22Rv1 (cell line): ENCODE measurements at regions not wholly inside any gene's neighbourhood (a gene's known extent, or its start where the extent isn't known, plus 50 kb on each side); places are given as distances from the start of the nearest gene placed in this dataset.

Experiments used
- H3K27ac ChIP-seq: fragments of 450-650 bp; 2 replicates; pipeline ENCODE4 v1.5.1; 2017
- ZFX ChIP-seq: fragments of 450-650 bp; IDR thresholded peaks from 2 replicates; pipeline ENCODE4 v1.6.1; 2017; ENCODE audit warnings: antibody characterized with exemption, borderline replicate concordance
- TF ChIP-seq, protein P1 (sequence below): fragments of 450-650 bp; IDR thresholded peaks from 2 replicates; pipeline ENCODE4 v1.5.1; 2017; ENCODE audit warnings: mild to moderate bottlenecking

DNA sequence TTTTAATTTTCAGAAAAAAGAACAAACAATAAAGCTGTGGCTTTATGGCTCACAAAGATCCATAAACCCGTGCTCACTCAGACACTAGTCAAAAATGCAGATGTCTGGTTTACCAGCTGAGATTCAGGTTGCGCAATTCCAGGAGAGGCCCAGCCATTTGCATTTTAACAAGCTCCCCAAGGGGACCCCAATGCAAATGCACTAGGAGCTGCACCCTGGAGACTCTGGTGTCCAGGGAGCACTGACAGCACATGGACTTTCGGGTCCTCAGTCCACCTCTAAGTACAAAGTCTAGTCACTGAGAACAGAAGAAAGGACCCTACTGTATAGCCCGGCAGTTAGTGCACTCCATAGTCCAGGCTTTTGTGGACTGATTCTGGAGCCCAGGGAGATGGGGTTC is 326.3 kb downstream of the MAF start:
- TF ChIP-seq ZFX, result no peak
- TF ChIP-seq, protein P1, sequence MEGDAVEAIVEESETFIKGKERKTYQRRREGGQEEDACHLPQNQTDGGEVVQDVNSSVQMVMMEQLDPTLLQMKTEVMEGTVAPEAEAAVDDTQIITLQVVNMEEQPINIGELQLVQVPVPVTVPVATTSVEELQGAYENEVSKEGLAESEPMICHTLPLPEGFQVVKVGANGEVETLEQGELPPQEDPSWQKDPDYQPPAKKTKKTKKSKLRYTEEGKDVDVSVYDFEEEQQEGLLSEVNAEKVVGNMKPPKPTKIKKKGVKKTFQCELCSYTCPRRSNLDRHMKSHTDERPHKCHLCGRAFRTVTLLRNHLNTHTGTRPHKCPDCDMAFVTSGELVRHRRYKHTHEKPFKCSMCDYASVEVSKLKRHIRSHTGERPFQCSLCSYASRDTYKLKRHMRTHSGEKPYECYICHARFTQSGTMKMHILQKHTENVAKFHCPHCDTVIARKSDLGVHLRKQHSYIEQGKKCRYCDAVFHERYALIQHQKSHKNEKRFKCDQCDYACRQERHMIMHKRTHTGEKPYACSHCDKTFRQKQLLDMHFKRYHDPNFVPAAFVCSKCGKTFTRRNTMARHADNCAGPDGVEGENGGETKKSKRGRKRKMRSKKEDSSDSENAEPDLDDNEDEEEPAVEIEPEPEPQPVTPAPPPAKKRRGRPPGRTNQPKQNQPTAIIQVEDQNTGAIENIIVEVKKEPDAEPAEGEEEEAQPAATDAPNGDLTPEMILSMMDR, result no peak
- H3K27ac ChIP-seq, result no peak overlapping the region

DNA sequence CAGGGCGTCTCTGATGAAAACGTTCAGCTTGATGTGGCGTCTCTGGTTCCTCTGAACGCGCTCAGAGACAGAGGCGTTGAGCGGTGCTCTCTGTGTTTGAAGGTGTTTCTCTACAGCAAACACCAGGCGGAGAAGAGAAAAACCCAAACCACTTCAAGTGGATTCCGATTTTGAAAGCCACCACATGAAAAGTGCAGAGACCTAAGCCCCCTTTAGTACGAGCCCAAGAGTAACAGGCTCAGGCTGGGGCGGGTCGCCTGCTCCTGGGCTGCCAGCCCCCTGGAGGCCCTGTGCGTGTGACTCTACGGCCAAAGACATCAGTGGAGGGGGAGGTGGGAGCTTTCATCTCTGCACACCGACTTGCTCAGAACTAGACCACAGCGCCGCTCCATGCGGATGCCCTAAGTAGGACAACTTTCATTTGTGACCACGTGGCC is 328.4 kb downstream of the MAF start:
- H3K27ac ChIP-seq, result no peak overlapping the region

DNA sequence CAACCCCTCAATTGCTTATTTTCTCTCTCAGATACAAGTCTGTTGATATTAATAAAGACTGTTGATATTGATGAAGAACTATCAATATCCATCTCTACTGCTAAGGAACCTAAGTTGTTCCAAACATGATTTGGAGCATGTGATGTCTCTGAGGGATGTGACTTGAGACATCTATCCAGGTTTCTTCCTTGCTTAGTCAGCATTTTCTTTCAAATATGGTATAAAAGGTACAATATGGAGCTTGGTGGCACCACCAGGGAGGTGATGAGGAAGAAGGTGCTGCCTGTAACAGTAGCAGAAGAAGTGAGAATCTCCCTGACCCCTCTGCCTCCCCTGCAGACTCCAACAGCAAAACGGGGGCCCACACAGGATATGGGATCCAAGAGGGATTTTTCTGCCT is 329.0 kb downstream of the MAF start:
- TF ChIP-seq, protein P1, result no peak
- no peak for TF ChIP-seq ZFX
- no peak overlapping the region for H3K27ac ChIP-seq

More for the DNA sequence above, 328.4 kb downstream of the MAF start:
- no peak for TF ChIP-seq ZFX
- TF ChIP-seq, protein P1, result no peak

DNA sequence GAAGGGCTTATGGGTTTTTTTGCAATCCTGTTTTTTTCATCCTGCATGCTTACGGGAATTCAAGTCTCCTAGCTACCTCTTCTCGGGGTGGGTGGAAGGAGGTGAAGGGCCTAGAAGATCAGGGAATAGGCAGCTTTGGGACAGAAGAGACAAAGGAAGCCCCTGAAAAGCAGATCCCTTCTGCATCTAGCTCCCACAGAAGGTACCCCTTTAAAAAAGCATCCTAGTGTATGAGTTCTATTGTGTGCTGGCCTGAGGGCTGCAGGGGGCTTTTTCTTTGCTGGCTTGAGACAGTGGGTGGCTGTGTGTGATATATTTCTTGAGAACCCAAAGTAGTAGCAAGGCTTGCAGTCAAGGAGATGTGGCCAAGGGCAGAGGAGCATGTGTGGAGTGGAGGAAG is 330.5 kb downstream of the MAF start:
- TF ChIP-seq, protein P1, result no peak
- TF ChIP-seq ZFX, result no peak
- H3K27ac ChIP-seq, result no peak overlapping the region

DNA sequence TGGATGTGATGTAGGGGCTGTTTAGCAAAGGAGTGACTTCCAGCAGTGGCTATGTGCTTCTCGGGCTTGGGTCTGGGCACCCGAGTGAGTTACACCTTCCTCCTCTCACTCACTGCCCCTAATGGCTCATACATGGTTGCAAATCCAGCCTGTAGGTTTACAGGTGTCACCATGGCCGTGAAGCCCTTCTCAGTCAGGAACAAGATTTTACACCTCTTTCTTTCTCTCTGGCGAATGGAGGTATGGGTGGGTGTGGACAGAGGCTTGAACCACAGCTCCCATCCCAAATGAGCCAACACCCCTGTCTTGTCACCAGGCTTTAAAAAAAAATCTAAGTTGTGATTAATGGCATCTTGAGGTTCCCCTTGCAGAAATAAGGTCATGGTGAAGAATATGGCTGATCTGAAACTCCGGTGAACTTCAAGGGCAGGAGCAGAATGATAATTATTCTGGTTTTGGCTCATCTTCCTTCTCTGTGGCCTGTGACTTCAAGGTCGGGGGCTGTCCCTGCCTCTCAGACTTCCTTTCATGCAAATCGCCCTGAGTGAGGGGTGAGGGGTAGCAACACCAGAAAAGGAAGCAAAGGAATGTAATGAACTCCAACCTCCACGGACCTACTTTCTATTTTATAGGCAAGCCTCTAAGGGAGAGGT is 331.2 kb downstream of the MAF start:
- TF ChIP-seq, protein P1, result no peak
- no peak for TF ChIP-seq ZFX
- H3K27ac ChIP-seq, result no peak overlapping the region

DNA sequence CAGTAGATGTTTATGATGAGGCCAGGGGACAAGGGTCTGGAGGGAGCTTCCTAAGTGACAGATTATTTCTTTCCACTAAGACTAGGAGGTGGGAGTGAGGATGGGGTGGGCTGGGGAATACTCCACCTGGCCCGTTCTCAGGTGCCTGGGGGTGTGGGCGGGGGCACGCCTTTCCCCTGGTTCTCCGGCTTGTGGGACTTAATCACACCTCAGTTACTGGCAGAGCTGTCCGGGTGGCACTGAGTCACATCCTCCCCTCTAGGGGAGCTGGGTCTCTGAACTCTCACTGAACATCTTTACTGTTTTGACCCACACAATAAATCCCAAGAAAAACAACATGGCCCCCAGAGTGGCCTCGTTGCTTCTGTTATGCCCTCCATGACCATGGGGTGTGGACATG is 332.8 kb downstream of the MAF start:
- H3K27ac ChIP-seq, result no peak overlapping the region
- TF ChIP-seq, protein P1, result no peak
- TF ChIP-seq ZFX, result no peak

DNA sequence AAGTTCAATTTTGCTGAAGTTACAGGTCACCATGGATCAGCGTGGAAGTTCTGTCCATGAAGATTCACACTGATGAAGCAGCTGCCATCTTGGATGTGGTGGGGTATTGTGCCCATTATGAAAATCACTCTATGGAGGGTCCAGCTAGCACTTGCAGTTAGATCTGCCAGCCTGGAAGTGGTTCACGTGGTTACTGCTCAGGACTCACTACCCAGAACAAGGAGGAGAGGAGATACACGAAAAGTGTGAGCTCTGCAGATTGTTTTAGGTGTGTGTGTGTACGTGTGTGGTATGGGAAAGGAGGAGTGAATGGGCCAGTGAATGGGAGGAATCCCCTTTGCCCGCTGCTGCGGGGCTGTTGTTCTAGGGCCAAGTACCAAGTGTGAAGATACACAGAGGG is 333.4 kb downstream of the MAF start:
- TF ChIP-seq, protein P1, result no peak
- no peak for TF ChIP-seq ZFX
- no peak overlapping the region for H3K27ac ChIP-seq
